Activated T-cell treated with anti-CD3 and anti-CD28 coated beads, Interleukin-2, amount 50 U/mL, for 4 hours (primary cell): ENCODE measurements at regions not wholly inside any gene's neighbourhood (a gene's known extent, or its start where the extent isn't known, plus 50 kb on each side); places are given as distances from the start of the nearest gene placed in this dataset.

Experiments used
- ATAC-seq, 2 donors: fragments of 200-7000 bp; cut with Tn5 transposase; one replicate each; pipeline ENCODE4 v1.10.0; 2021
- DNase-seq: peaks from one replicate; pipeline ENCODE4 v3.0.0-alpha.2; 2020
- H3K27me3 Mint-ChIP-seq: one replicate; pipeline ENCODE4 v1.8.0; 2021; ENCODE audit warnings: low read depth, mixed read lengths
- H3K36me3 Mint-ChIP-seq: one replicate; pipeline ENCODE4 v1.8.0; 2022; ENCODE audit warnings: mixed read lengths; ENCODE audit not compliant: insufficient read depth
- H3K4me1 Mint-ChIP-seq: one replicate; pipeline ENCODE4 v1.8.0; 2021; ENCODE audit warnings: low read depth, mixed read lengths
- H3K4me3 Mint-ChIP-seq: one replicate; pipeline ENCODE4 v1.8.0; 2021; ENCODE audit warnings: mild to moderate bottlenecking, moderate library complexity, mixed read lengths
- H3K9me3 Mint-ChIP-seq: one replicate; pipeline ENCODE4 v1.8.0; 2021; ENCODE audit warnings: mixed read lengths

DNA sequence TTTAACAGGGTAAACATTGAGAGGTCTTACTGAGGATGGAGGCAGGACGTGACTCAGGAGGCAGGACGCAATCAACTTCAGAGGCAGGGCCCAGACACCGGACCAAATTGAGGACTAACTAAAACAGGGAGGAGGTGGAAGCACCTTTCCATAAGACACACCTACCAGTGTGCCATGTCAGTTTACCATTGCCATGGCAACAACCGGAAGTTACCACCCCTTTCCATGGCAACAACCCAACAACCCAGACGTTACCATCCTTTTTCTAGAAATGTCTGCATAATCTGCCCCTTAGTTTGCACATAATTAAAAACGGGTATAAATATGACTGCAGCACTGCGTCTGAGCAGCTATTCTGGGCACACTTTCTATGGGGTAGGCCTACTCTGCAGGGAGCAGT, 53.5 kb upstream of the SOX21 start:
- no peaks in the 10 kb centered on the region for H3K4me1 Mint-ChIP-seq
- DNase-seq (no peak), ATAC-seq (no peak)
- no peak overlapping the region for H3K4me3 Mint-ChIP-seq
- no peaks in the 10 kb centered on the region for H3K36me3 Mint-ChIP-seq
- H3K9me3 Mint-ChIP-seq, result no peaks in the 10 kb centered on the region
- peaks cover 19% of the 10 kb centered on the region for H3K27me3 Mint-ChIP-seq

DNA sequence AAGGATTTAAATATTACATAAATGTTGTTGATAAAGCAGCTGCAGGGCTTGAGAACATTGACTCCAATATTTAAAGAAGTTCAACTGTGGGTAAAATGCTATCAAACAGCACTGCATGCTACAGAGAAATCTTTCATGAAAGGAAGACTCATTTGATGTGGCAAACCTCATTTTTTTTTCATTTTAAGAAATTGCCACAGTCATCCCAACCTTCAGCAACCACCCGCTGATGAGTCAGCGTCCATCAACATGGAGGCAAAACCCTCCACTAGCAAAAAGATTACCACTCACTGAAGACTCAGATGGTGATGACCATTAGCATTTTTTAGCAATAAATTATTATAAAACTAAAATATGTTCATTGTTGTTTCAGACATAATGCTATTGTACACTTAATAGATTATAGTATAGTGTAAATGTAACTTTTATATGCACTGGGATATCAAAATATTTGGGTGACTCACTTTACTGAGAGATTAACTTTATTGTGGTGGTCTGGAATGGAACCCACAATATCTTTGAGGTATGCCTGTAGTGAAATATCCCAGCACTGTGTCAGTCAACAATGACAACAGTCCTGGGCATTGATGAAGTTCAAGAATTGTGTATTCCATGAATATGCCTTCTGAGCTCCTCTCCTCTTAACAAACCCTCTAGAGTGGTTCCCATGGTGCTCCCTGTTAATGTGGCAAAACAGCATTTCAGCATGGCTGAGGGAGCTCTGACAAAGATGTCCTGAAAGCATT, 52.4 kb upstream of the SOX21 start:
- Mint-ChIP-seq H3K36me3 (no peaks in the 10 kb centered on the region), H3K9me3 (no peaks in the 10 kb centered on the region), H3K4me3 (no peak overlapping the region), H3K27me3 (peaks cover 25% of the 10 kb centered on the region), H3K4me1 (no peaks in the 10 kb centered on the region)
- ATAC-seq (peak in 1 of 2 donors; percentile 27), DNase-seq (no peak)
